GM19351 (cell line): ENCODE measurements at regions not wholly inside any gene's neighbourhood (a gene's known extent, or its start where the extent isn't known, plus 50 kb on each side); places are given as distances from the start of the nearest gene placed in this dataset.

Experiments
- ATAC-seq: cut with Tn5 transposase; IDR thresholded peaks from one replicate; pipeline ENCODE4 v1.9.1; 2021; ENCODE audit warnings: mild to moderate bottlenecking, moderate library complexity; ENCODE audit not compliant: unreplicated experiment

- no peak for ATAC-seq
Measured at GRCh38 chr4:58935332-58935731, 1825.1 kb upstream of the IGFBP7 start.

- no peak for ATAC-seq
Measured at GRCh38 chr4:58936436-58936835, 1826.3 kb upstream of the IGFBP7 start.

- ATAC-seq: no peak
Measured at GRCh38 chr4:58940167-58940566, 1830.0 kb upstream of the IGFBP7 start.

- no peak for ATAC-seq
Measured at GRCh38 chr4:58941286-58941685, 1831.1 kb upstream of the IGFBP7 start.

GRCh38 chr4:58953575-58953974, 1843.4 kb upstream of the IGFBP7 start:
- ATAC-seq: no peak

- ATAC-seq: no peak
Measured at GRCh38 chr4:58957711-58958110, 1847.5 kb upstream of the IGFBP7 start.

- ATAC-seq: no peak
Measured at GRCh38 chr4:58961283-58961682, 1851.1 kb upstream of the IGFBP7 start.

- ATAC-seq: no peak
Measured at GRCh38 chr4:58961925-58962324, 1851.7 kb upstream of the IGFBP7 start.

- no peak for ATAC-seq
Measured at GRCh38 chr4:58962424-58962823, 1852.2 kb upstream of the IGFBP7 start.

- ATAC-seq: no peak
Measured at GRCh38 chr4:58981828-58982227, 1871.6 kb upstream of the IGFBP7 start.

GRCh38 chr4:58983887-58984286, 1873.7 kb upstream of the IGFBP7 start:
- ATAC-seq: no peak

GRCh38 chr4:59002148-59002547, 1892.0 kb upstream of the IGFBP7 start:
- ATAC-seq: no peak

- no peak for ATAC-seq
Measured at GRCh38 chr4:59024257-59024656, 1914.1 kb upstream of the IGFBP7 start.

GRCh38 chr4:59037812-59038211, 1927.6 kb upstream of the IGFBP7 start:
- ATAC-seq: no peak

- ATAC-seq: no peak
Measured at GRCh38 chr4:59039046-59039445, 1928.9 kb upstream of the IGFBP7 start.

- no peak for ATAC-seq
Measured at GRCh38 chr4:59044286-59044900, 1934.2 kb upstream of the IGFBP7 start.

- ATAC-seq: no peak
Measured at GRCh38 chr4:59054086-59054485, 1943.9 kb upstream of the IGFBP7 start.

GRCh38 chr4:59057804-59058203, 1947.6 kb upstream of the IGFBP7 start:
- ATAC-seq: no peak

GRCh38 chr4:59058543-59058942, 1948.4 kb upstream of the IGFBP7 start:
- no peak for ATAC-seq

- ATAC-seq: no peak
Measured at GRCh38 chr4:59060002-59060846, 1950.0 kb upstream of the IGFBP7 start.

- ATAC-seq: no peak
Measured at GRCh38 chr4:59060895-59061294, 1950.7 kb upstream of the IGFBP7 start.

- ATAC-seq: no peak
Measured at GRCh38 chr4:59063015-59063720, 1953.0 kb upstream of the IGFBP7 start.
